ENCODE measurements at regions not wholly inside any gene's neighbourhood (a gene's known extent, or its start where the extent isn't known, plus 50 kb on each side); places are given as distances from the start of the nearest gene placed in this dataset.

DNA sequence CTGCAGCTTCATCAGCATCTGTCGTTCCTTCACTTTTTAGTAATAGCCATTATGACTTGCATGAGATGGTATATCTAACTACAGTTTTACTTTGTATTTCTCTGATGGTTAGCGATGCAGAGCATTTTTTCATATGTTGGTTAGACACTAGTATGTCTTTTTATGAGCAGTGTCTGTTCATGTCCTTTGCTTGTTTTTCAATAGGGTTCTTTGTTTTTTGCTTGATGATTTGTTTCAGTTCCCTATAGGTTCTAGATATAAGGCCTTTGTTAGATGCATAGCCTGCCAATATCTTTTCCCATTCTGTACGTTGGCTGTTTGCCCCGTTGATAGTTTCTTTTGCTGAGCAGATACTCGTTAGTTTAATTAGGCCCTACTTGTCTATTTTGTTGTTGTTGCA lies 487.2 kb upstream of the BCHE start:
- TF ChIP-seq, protein P1, sequence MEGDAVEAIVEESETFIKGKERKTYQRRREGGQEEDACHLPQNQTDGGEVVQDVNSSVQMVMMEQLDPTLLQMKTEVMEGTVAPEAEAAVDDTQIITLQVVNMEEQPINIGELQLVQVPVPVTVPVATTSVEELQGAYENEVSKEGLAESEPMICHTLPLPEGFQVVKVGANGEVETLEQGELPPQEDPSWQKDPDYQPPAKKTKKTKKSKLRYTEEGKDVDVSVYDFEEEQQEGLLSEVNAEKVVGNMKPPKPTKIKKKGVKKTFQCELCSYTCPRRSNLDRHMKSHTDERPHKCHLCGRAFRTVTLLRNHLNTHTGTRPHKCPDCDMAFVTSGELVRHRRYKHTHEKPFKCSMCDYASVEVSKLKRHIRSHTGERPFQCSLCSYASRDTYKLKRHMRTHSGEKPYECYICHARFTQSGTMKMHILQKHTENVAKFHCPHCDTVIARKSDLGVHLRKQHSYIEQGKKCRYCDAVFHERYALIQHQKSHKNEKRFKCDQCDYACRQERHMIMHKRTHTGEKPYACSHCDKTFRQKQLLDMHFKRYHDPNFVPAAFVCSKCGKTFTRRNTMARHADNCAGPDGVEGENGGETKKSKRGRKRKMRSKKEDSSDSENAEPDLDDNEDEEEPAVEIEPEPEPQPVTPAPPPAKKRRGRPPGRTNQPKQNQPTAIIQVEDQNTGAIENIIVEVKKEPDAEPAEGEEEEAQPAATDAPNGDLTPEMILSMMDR (IDR thresholded peaks at IDR 0.05) = no peak
- no peak for TF ChIP-seq POLR2AphosphoS5 (IDR thresholded peaks at IDR 0.05; ENCODE audit: low read depth, low read length)
- no peak for TF ChIP-seq SIN3A (IDR thresholded peaks at IDR 0.05; ENCODE audit: borderline replicate concordance, insufficient read depth, low read depth, low read length)
